Gastrocnemius medialis (tissue), 4 donors: ENCODE measurements at regions not wholly inside any gene's neighbourhood (a gene's known extent, or its start where the extent isn't known, plus 50 kb on each side); places are given as distances from the start of the nearest gene placed in this dataset.

Experiments
- ATAC-seq, 2 donors: fragments of 150-250 bp; one replicate each; pipeline ENCODE4 v1.9.1; 2016
- DNase-seq, 2 donors: peaks; one replicate each; pipeline ENCODE4 v3.0.0-alpha.2; 2019
- H3K27ac ChIP-seq, 4 donors: fragments of 200-600 bp; sonication (generic); 1 replicate in 1 of 4; 2 replicates in 3 of 4; pipeline ENCODE4 v1.5.1; 2016 to 2018; ENCODE audit warnings: mild to moderate bottlenecking in 2 of 4, moderate library complexity in 1 of 4
- H3K27me3 ChIP-seq, 3 donors: fragments of 200-600 bp; sonication (generic) in 2 of 3; 1 replicate in 1 of 3; 2 replicates in 2 of 3; pipeline versions ENCODE4 v1.5.1 to v1.6.0; 2016 to 2019; ENCODE audit warnings: mild to moderate bottlenecking in 1 of 3, moderate library complexity in 1 of 3
- H3K36me3 ChIP-seq, 2 donors: fragments of 200-600 bp; sonication (generic) in 1 of 2; one replicate each; pipeline ENCODE4 v1.5.1; 2017 to 2018
- H3K4me1 ChIP-seq, 2 donors: fragments of 200-600 bp; sonication (generic) in 1 of 2; one replicate each; pipeline ENCODE4 v1.5.1; 2016 to 2017; ENCODE audit warnings: mild to moderate bottlenecking in 2 of 2
- H3K4me3 ChIP-seq, 4 donors: fragments of 200-600 bp; sonication (generic) in 3 of 4; 1 replicate in 1 of 4; 2 replicates in 3 of 4; pipeline ENCODE4 v1.5.1; 2016 to 2019; ENCODE audit warnings: mild to moderate bottlenecking in 2 of 4
- H3K9me3 ChIP-seq, 3 donors: fragments of 200-600 bp; sonication (generic) in 2 of 3; 1 replicate in 1 of 3; 2 replicates in 2 of 3; pipeline ENCODE4 v1.5.1; 2016 to 2019
- POLR2A ChIP-seq, 2 donors: fragments of 450-650 bp; IDR thresholded peaks; one replicate each; pipeline ENCODE4 v1.6.1; 2017; ENCODE audit warnings: antibody characterized with exemption in 2 of 2, mild to moderate bottlenecking in 2 of 2, moderate library complexity in 2 of 2
- in situ Hi-C, 4 donors: fragments of 200-750 bp; cut with MboI; loops; one replicate each; pipeline versions ENCODE4 v1.15.0 to v1.8.0; 2017; ENCODE audit warnings: low sequenced_read_pairs in 4 of 4
- intact Hi-C: fragments of 100-400 bp; cut with DNase I; formaldehyde crosslinking; loops from one replicate; pipeline ENCODE4 v1.15.1; 2023; ENCODE audit warnings: low total_unique reads
- TF ChIP-seq, protein P1 (sequence below), 5 experiments: fragments of 450-650 bp in 3 of 5; fragments of 200-600 bp in 2 of 5; sonication (generic) in 2 of 5; IDR thresholded peaks in 4 of 5; conservative IDR thresholded peaks in 1 of 5; 1 replicate in 4 of 5; 2 replicates in 1 of 5; pipeline ENCODE4 v1.5.1; 2016 to 2019; ENCODE audit warnings: antibody characterized with exemption in 5 of 5, mild to moderate bottlenecking in 3 of 5, moderate library complexity in 3 of 5

DNA sequence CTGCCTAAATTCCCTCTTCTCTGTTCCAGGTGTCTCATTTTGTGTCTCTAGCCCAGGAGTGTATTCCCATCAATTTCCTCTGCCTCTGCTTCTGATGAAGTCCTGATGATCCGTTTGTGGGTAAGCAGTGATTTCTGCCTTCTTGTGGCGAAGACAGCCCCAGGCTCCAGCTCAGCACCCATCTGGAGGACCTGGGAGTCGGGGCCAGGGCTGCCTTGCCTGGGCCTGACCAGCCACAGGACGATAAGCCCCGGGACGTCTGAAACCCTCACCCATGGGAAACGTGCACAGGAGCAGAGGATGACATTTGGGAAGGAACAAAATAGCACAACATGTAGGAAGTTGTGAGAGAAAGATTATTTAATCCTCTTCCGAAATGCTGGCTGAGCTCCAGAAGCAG is 206.9 kb downstream of the FBXO15 start:
- H3K4me1 ChIP-seq: no peaks in the 10 kb centered on the region
- in situ Hi-C loops (no loop called here), intact Hi-C loops (no loop called here)
- DNase-seq (no peak), ATAC-seq (no peak)
- H3K9me3 ChIP-seq: no peaks in the 10 kb centered on the region
- TF ChIP-seq, protein P1, sequence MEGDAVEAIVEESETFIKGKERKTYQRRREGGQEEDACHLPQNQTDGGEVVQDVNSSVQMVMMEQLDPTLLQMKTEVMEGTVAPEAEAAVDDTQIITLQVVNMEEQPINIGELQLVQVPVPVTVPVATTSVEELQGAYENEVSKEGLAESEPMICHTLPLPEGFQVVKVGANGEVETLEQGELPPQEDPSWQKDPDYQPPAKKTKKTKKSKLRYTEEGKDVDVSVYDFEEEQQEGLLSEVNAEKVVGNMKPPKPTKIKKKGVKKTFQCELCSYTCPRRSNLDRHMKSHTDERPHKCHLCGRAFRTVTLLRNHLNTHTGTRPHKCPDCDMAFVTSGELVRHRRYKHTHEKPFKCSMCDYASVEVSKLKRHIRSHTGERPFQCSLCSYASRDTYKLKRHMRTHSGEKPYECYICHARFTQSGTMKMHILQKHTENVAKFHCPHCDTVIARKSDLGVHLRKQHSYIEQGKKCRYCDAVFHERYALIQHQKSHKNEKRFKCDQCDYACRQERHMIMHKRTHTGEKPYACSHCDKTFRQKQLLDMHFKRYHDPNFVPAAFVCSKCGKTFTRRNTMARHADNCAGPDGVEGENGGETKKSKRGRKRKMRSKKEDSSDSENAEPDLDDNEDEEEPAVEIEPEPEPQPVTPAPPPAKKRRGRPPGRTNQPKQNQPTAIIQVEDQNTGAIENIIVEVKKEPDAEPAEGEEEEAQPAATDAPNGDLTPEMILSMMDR (IDR thresholded peaks at IDR 0.05 in 4 of 5, conservative IDR thresholded peaks at IDR 0.05 in 1 of 5): no peak
- no peak for TF ChIP-seq POLR2A (IDR thresholded peaks at IDR 0.05)
- no peak overlapping the region for H3K4me3 ChIP-seq
- no peaks in the 10 kb centered on the region for H3K36me3 ChIP-seq
- H3K27me3 ChIP-seq: no peaks in the 10 kb centered on the region
- no peak overlapping the region for H3K27ac ChIP-seq

DNA sequence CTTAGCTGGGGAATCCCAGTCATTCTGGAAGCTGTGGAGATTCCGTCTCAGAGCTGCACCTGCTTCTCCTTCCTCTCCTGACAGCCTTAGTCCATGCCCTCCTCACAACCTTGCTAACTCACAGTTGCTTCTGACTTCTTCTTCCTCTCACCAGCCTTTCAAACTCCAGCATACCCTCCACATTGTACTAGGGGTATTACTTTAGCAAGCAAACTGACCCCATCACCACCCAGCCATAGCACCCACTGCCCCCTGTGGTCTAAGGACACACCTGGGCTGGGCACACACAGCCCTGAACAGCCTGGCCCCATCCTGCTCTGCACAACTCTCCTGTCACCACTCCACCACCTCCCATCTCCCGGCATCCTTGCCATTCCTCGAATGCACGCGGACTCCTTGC is 208.2 kb downstream of the FBXO15 start:
- H3K4me1 ChIP-seq: no peaks in the 10 kb centered on the region
- TF ChIP-seq, protein P1 (IDR thresholded peaks at IDR 0.05 in 4 of 5, conservative IDR thresholded peaks at IDR 0.05 in 1 of 5): no peak
- TF ChIP-seq POLR2A (IDR thresholded peaks at IDR 0.05): no peak
- intact Hi-C loops: no loop called here
- no peaks in the 10 kb centered on the region for H3K36me3 ChIP-seq
- no peaks in the 10 kb centered on the region for H3K9me3 ChIP-seq
- DNase-seq (no peak), ATAC-seq (no peak)
- no peak overlapping the region for H3K4me3 ChIP-seq
- in situ Hi-C loops: no loop called here
- H3K27ac ChIP-seq: no peak overlapping the region
- no peaks in the 10 kb centered on the region for H3K27me3 ChIP-seq

DNA sequence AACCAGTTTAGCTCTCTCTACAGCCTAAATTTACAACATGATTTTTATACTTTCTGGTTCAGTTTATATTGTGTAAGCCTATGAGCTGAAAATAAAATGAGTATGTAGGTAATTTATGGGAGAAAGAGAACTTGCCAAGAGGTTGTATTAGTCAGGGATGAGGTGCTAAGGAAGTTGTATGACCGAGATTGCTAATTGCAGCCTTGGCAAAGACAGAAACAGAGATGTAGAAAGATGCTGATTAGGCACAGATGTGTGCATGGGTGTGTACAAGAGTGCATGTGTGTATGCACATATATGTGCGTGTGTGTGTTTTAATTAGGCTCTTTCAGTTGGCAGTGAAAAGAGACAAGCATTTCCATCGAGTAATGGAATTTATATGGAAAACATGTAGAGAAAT is 213.9 kb downstream of the FBXO15 start:
- DNase-seq: no peak
- in situ Hi-C loops: no loop called here

DNA sequence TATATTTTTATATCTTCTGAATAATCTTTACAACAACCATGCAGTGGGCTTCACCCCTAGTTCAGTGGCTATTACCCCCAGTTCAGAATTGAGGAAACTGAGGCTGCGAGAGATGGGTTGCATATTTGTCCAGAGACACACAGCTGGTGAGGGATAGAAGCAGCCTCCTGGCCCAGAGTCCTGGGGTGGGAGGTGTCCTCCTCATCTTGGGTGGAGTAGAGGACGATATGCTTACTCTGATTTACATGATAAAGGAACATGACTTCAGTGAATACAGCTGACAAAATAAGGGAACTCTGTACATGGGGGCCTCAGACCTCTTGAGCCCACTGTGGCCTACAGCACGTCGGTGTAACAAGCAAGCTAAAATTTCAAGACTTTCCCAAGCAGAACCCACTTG is 214.7 kb downstream of the FBXO15 start:
- H3K27ac ChIP-seq: no peak overlapping the region
- DNase-seq (no peak), ATAC-seq (no peak)
- H3K4me3 ChIP-seq: no peak overlapping the region
- no peaks in the 10 kb centered on the region for H3K4me1 ChIP-seq
- intact Hi-C loops: no loop called here
- no peaks in the 10 kb centered on the region for H3K36me3 ChIP-seq
- in situ Hi-C loops: no loop called here
- TF ChIP-seq POLR2A (IDR thresholded peaks at IDR 0.05): no peak
- TF ChIP-seq, protein P1 (IDR thresholded peaks at IDR 0.05 in 4 of 5, conservative IDR thresholded peaks at IDR 0.05 in 1 of 5): no peak
- H3K9me3 ChIP-seq: no peaks in the 10 kb centered on the region
- H3K27me3 ChIP-seq: no peaks in the 10 kb centered on the region

More for the DNA sequence above, 213.9 kb downstream of the FBXO15 start:
- Histone ChIP-seq H3K4me3 (no peak overlapping the region), H3K36me3 (no peaks in the 10 kb centered on the region), H3K9me3 (no peaks in the 10 kb centered on the region), H3K27me3 (no peaks in the 10 kb centered on the region), H3K4me1 (no peaks in the 10 kb centered on the region), H3K27ac (no peak overlapping the region)
- intact Hi-C loops: no loop called here
- ATAC-seq: no peak
- TF ChIP-seq, protein P1 (IDR thresholded peaks at IDR 0.05 in 4 of 5, conservative IDR thresholded peaks at IDR 0.05 in 1 of 5): no peak
- TF ChIP-seq POLR2A (IDR thresholded peaks at IDR 0.05): no peak

DNA sequence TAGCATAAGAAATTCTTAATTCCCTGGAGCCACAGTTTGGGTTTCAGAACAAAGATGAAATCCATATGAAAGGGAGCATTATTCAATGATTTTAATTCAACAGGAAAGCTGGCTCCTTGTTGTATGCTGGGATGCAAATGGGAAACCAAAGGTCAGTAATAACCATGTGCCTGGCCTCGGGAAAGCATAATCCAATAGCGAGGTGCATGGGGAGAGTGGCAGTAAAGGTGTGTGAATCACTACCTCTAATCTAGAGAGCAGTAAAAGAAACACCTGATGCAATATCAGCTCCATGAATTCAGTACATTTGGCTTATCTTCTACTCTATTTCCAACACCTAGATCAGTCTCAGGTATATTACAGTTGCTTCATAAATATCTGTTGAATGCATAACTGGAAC is 220.1 kb downstream of the FBXO15 start:
- no peak for DNase-seq
- H3K4me1 ChIP-seq: no peaks in the 10 kb centered on the region
- H3K4me3 ChIP-seq: no peak overlapping the region
- H3K9me3 ChIP-seq: no peaks in the 10 kb centered on the region
- H3K27me3 ChIP-seq: no peaks in the 10 kb centered on the region
- no peak for ATAC-seq
- TF ChIP-seq, protein P1 (IDR thresholded peaks at IDR 0.05 in 4 of 5, conservative IDR thresholded peaks at IDR 0.05 in 1 of 5): no peak
- no peak for TF ChIP-seq POLR2A (IDR thresholded peaks at IDR 0.05)
- intact Hi-C loops (no loop called here), in situ Hi-C loops (no loop called here)
- H3K36me3 ChIP-seq: no peaks in the 10 kb centered on the region
- no peak overlapping the region for H3K27ac ChIP-seq
